Brain microvascular endothelial cell (primary cell): ENCODE measurements at regions not wholly inside any gene's neighbourhood (a gene's known extent, or its start where the extent isn't known, plus 50 kb on each side); places are given as distances from the start of the nearest gene placed in this dataset.

Experiments
- DNase-seq: peaks from one replicate; pipeline ENCODE4 v3.0.0-alpha.2; 2020
- H3K27ac ChIP-seq: fragments of 250-450 bp; sonication (Bioruptor Pico); 2 replicates; pipeline ENCODE4 v1.5.1; 2020; ENCODE audit warnings: mild to moderate bottlenecking, moderate library complexity
- H3K27me3 ChIP-seq: fragments of 250-450 bp; sonication (Bioruptor Pico); replicated peaks from 2 replicates; pipeline ENCODE4 v1.5.1; 2020; ENCODE audit warnings: mild to moderate bottlenecking
- H3K36me3 ChIP-seq: fragments of 250-450 bp; sonication (Bioruptor Pico); replicated peaks from 2 replicates; pipeline ENCODE4 v1.5.1; 2020; ENCODE audit warnings: mild to moderate bottlenecking
- H3K4me3 ChIP-seq: 2 replicates; pipeline ENCODE4 v1.5.1; 2011; ENCODE audit warnings: low read depth, mild to moderate bottlenecking, control low read depth, low read length, moderate library complexity
- in situ Hi-C: cut with HindIII; loops from 2 replicates; pipeline ENCODE4 v1.10.0; 2017; ENCODE audit warnings: low sequenced_read_pairs, low pct_ligation_motif_present
- TF ChIP-seq, protein P1 (sequence below): IDR thresholded peaks from 2 replicates; pipeline ENCODE4 v1.5.1; 2011; ENCODE audit warnings: low read depth, mild to moderate bottlenecking, moderate library complexity, low read length, control low read depth, inconsistent platforms; ENCODE audit errors: missing control alignments

DNA sequence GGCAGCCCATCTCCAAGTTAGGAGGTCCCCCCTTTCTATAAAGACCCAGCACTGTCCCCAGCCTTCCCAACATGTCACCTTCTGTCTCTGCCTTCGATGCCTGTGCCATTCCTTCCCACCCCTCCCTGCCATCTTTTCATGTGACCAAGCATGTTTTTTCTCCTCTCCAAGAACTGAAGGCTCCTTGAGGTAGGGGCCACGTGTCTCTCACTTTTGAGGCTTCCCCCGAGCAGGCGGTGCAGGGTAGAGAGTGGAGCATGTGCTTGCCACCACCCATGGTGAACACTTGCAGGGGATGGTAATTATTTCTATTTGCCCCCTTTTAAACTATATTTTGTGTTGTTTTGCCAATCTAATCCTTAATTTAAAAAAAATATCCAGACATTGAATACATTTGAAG, 168.4 kb downstream of the ACKR3 start:
- in situ Hi-C loops, result no loop called here
- no peak for DNase-seq
- Histone ChIP-seq H3K36me3 (no peaks in the 10 kb centered on the region), H3K27ac (no peak overlapping the region), H3K27me3 (no peaks in the 10 kb centered on the region), H3K4me3 (no peak overlapping the region)
- TF ChIP-seq, protein P1, sequence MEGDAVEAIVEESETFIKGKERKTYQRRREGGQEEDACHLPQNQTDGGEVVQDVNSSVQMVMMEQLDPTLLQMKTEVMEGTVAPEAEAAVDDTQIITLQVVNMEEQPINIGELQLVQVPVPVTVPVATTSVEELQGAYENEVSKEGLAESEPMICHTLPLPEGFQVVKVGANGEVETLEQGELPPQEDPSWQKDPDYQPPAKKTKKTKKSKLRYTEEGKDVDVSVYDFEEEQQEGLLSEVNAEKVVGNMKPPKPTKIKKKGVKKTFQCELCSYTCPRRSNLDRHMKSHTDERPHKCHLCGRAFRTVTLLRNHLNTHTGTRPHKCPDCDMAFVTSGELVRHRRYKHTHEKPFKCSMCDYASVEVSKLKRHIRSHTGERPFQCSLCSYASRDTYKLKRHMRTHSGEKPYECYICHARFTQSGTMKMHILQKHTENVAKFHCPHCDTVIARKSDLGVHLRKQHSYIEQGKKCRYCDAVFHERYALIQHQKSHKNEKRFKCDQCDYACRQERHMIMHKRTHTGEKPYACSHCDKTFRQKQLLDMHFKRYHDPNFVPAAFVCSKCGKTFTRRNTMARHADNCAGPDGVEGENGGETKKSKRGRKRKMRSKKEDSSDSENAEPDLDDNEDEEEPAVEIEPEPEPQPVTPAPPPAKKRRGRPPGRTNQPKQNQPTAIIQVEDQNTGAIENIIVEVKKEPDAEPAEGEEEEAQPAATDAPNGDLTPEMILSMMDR, result no peak

DNA sequence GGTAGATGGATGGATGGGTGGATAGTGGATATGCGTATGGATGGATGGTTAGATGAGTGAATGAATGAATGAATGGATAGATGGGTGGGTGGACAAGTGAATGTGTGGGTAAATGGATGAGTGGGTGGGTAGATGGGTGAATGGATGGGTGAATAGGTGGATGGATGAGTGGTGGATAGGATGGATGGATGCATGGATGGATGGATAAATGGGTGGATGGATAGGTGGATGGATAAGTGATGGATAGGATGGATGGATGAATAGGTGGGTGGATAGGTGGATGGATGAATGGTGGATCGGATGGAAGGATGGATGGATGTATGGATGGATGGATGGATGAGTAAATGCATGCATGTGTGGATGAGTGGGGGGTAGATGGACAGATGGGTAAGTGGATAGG, 169.3 kb downstream of the ACKR3 start:
- TF ChIP-seq, protein P1, result no peak
- no peaks in the 10 kb centered on the region for H3K36me3 ChIP-seq
- no peak for DNase-seq
- in situ Hi-C loops, result no loop called here
- no peaks in the 10 kb centered on the region for H3K27me3 ChIP-seq
- H3K27ac ChIP-seq, result no peak overlapping the region
- no peak overlapping the region for H3K4me3 ChIP-seq

DNA sequence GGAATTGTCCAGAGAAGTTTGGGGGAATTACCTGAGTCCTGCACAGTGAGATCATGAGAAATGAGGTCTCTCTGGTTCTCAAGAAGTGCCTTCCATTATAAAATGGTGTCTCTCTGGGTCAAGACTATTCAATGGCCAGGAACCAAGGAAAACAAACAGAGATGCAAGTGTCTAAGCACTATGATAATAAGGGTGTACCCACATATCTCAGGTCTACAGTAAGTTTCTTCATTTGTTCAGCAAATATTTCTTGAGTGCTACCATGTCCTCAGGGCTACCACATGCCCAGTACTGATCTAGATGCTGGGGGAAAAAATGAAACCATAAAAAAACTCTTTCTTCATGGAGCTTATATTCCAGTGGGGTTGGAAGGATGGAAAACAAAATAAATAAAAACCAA, 170.0 kb downstream of the ACKR3 start:
- Histone ChIP-seq H3K27ac (no peak overlapping the region), H3K27me3 (no peaks in the 10 kb centered on the region), H3K4me3 (no peak overlapping the region), H3K36me3 (no peaks in the 10 kb centered on the region)
- in situ Hi-C loops, result no loop called here
- no peak for DNase-seq
- TF ChIP-seq, protein P1, result no peak

DNA sequence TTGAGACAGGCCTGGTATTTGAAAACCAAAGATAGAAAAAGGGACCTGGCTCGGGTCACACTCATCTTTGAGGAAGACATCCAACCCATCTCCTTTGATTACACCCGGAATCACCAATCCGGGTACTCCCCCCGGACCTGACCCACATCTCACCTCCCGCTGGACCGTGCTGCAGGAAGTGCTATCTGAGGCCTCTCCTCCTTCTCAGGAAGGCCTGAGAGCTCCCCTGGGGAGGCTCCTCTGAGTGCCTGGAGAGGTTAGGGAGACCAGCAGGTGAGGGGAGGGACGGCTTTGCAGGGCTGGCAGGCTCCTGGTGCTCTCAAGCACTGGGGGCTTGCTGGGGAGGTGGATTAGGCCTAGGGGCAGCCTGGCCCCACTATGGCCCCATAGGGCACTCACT, 170.9 kb downstream of the ACKR3 start:
- no peaks in the 10 kb centered on the region for H3K27me3 ChIP-seq
- DNase-seq, result no peak

DNA sequence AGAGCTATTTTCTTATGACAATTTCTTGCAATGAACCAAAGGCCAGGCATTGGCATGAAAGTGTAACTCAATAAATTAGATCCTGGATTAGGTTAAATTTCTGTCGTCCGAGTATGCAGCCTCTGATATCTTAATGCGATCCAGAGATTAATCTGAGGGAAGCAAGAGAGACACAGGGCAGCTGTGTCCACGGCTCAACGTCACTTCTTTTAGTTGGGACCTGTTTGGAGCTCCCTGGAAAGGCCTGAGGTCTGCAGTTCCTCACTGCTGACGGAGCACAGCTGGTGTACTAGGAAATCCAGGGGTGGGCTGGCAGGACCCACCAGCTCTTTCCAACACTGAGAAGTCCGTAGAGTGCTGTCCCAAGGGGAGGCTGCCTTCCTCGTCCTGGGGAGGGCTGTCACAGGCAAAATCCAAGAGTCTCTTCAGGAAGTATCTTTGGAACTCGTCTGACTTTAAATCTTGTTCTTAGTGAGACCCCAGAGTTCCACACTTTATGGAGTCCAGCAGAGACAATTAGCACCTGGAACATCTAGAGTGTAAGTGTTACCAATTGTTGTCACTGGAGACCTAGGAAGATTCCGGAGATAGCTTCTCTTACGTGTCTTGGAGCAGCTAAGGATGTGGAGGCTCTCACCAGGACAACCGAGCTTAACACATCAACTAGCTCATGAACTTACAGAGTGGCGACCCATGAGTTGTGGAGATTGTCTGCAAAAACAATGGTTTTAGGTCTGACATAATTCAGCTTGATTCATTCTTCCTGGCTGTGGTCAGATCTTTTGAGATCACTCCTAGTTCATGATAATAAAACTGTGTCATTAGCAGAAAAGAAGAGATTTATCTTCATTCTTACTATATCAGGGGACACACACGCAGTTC, 173.7 kb downstream of the ACKR3 start:
- in situ Hi-C loops, result no loop called here
- H3K27me3 ChIP-seq, result no peaks in the 10 kb centered on the region
- peak overlapping the region; percentile 98 for H3K27ac ChIP-seq
- no peak overlapping the region for H3K4me3 ChIP-seq
- DNase-seq, result peak; percentile 99
- TF ChIP-seq, protein P1, result no peak
- no peaks in the 10 kb centered on the region for H3K36me3 ChIP-seq

More for the DNA sequence above, 170.9 kb downstream of the ACKR3 start:
- Histone ChIP-seq H3K27ac (no peak overlapping the region), H3K4me3 (no peak overlapping the region), H3K36me3 (no peaks in the 10 kb centered on the region)
- in situ Hi-C loops, result no loop called here
- TF ChIP-seq, protein P1, result no peak

DNA sequence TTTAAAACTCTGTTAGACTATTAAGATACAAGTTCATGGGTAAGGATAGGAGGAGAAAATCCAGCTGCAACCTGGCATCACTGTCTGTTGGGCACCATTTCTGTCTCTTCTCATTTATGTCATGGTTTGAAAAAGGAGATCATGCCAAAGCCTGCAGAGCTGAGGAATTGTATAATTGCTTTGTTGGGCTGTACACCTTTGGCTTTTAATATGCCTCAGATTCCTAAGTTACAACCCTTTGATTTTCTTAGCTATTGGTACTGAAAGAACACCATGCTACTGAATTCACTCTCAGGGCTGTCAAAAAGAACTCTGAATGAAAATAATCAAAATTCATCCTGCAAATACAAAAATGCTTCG, 174.3 kb downstream of the ACKR3 start:
- DNase-seq, result no peak
- no peaks in the 10 kb centered on the region for H3K27me3 ChIP-seq
- H3K27ac ChIP-seq, result peak overlapping the region; percentile 98
- H3K4me3 ChIP-seq, result peak overlapping the region; percentile 0
- TF ChIP-seq, protein P1, result no peak
- no peaks in the 10 kb centered on the region for H3K36me3 ChIP-seq
- in situ Hi-C loops, result no loop called here
